Mesothelial cell of epicardium (in vitro differentiated cells): ENCODE measurements at regions not wholly inside any gene's neighbourhood (a gene's known extent, or its start where the extent isn't known, plus 50 kb on each side); places are given as distances from the start of the nearest gene placed in this dataset.
A peak's percentile ranks its signal among the peaks of the same experiment; 100 is the strongest.

ENCODE experiments used
- DNase-seq, 2 experiments: peaks; one replicate each; pipeline ENCODE4 v3.0.0; 2021; ENCODE audit warnings: low spot score in 2 of 2; ENCODE audit not compliant: unreplicated experiment in 2 of 2
- H3K27ac Mint-ChIP-seq: 2 replicates; pipeline ENCODE4 v1.8.0; 2021; ENCODE audit warnings: mixed read lengths
- H3K27me3 Mint-ChIP-seq: 2 replicates; pipeline ENCODE4 v1.8.0; 2021; ENCODE audit warnings: low read depth, mixed read lengths
- H3K36me3 Mint-ChIP-seq: 2 replicates; pipeline ENCODE4 v1.8.0; 2021; ENCODE audit warnings: mixed read lengths
- H3K4me1 Mint-ChIP-seq: 2 replicates; pipeline ENCODE4 v1.8.0; 2021; ENCODE audit warnings: mixed read lengths
- H3K4me3 Mint-ChIP-seq: 2 replicates; pipeline ENCODE4 v1.8.0; 2021; ENCODE audit warnings: mild to moderate bottlenecking, moderate library complexity, mixed read lengths
- H3K9me3 Mint-ChIP-seq: 2 replicates; pipeline ENCODE4 v1.8.0; 2021; ENCODE audit warnings: mixed read lengths
- TF ChIP-seq, protein P1 (sequence below): fragments of 200-600 bp; sonication (generic); IDR thresholded peaks from one replicate; pipeline ENCODE4 v1.5.0; 2021; ENCODE audit warnings: antibody characterized with exemption; ENCODE audit not compliant: unreplicated experiment

GRCh38 chr1:222334026-222334680 lies 213.8 kb downstream of the HHIPL2 start:
- Mint-ChIP-seq H3K4me3 (no peak overlapping the region), H3K4me1 (no peaks in the 10 kb centered on the region), H3K27ac (no peak overlapping the region), H3K27me3 (peaks cover 10% of the 10 kb centered on the region), H3K9me3 (no peaks in the 10 kb centered on the region), H3K36me3 (no peaks in the 10 kb centered on the region)
- TF ChIP-seq, protein P1, sequence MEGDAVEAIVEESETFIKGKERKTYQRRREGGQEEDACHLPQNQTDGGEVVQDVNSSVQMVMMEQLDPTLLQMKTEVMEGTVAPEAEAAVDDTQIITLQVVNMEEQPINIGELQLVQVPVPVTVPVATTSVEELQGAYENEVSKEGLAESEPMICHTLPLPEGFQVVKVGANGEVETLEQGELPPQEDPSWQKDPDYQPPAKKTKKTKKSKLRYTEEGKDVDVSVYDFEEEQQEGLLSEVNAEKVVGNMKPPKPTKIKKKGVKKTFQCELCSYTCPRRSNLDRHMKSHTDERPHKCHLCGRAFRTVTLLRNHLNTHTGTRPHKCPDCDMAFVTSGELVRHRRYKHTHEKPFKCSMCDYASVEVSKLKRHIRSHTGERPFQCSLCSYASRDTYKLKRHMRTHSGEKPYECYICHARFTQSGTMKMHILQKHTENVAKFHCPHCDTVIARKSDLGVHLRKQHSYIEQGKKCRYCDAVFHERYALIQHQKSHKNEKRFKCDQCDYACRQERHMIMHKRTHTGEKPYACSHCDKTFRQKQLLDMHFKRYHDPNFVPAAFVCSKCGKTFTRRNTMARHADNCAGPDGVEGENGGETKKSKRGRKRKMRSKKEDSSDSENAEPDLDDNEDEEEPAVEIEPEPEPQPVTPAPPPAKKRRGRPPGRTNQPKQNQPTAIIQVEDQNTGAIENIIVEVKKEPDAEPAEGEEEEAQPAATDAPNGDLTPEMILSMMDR, result no peak
- no peak for DNase-seq

GRCh38 chr1:222331765-222332164 lies 216.1 kb downstream of the HHIPL2 start:
- H3K4me1 Mint-ChIP-seq, result no peaks in the 10 kb centered on the region
- H3K27ac Mint-ChIP-seq, result no peak overlapping the region
- TF ChIP-seq, protein P1, result no peak
- no peak overlapping the region for H3K4me3 Mint-ChIP-seq
- H3K27me3 Mint-ChIP-seq, result peaks cover 9% of the 10 kb centered on the region
- no peak for DNase-seq
- H3K36me3 Mint-ChIP-seq, result no peaks in the 10 kb centered on the region
- no peaks in the 10 kb centered on the region for H3K9me3 Mint-ChIP-seq

- TF ChIP-seq, protein P1, result no peak
Observed at GRCh38 chr1:222331340-222331739, 216.6 kb downstream of the HHIPL2 start.

GRCh38 chr1:222329493-222330045 lies 218.3 kb downstream of the HHIPL2 start:
- Mint-ChIP-seq H3K36me3 (no peaks in the 10 kb centered on the region), H3K27me3 (peaks cover 7% of the 10 kb centered on the region), H3K9me3 (no peaks in the 10 kb centered on the region), H3K4me3 (no peak overlapping the region), H3K27ac (no peak overlapping the region), H3K4me1 (no peaks in the 10 kb centered on the region)
- DNase-seq, result no peak
- TF ChIP-seq, protein P1, result no peak

More at GRCh38 chr1:222331340-222331739, 216.6 kb downstream of the HHIPL2 start:
- DNase-seq, result no peak
- no peaks in the 10 kb centered on the region for H3K4me1 Mint-ChIP-seq
- H3K4me3 Mint-ChIP-seq, result no peak overlapping the region
- peaks cover 5% of the 10 kb centered on the region for H3K27me3 Mint-ChIP-seq
- no peaks in the 10 kb centered on the region for H3K36me3 Mint-ChIP-seq
- no peaks in the 10 kb centered on the region for H3K9me3 Mint-ChIP-seq
- H3K27ac Mint-ChIP-seq, result peak overlapping the region; percentile 13

GRCh38 chr1:222326710-222327036 lies 221.2 kb downstream of the HHIPL2 start:
- Mint-ChIP-seq H3K4me3 (no peak overlapping the region), H3K27me3 (peaks cover 7% of the 10 kb centered on the region), H3K4me1 (no peaks in the 10 kb centered on the region), H3K9me3 (no peaks in the 10 kb centered on the region), H3K36me3 (no peaks in the 10 kb centered on the region), H3K27ac (no peak overlapping the region)
- no peak for DNase-seq
- TF ChIP-seq, protein P1, result no peak
